Right lobe of liver (tissue), 4 donors: ENCODE measurements at regions not wholly inside any gene's neighbourhood (a gene's known extent, or its start where the extent isn't known, plus 50 kb on each side); places are given as distances from the start of the nearest gene placed in this dataset.

Source experiments
- POLR2A ChIP-seq: fragments of 450-650 bp; IDR thresholded peaks from one replicate; pipeline ENCODE4 v1.6.1; 2017; ENCODE audit warnings: antibody characterized with exemption, mild to moderate bottlenecking
- TF ChIP-seq, protein P1 (sequence below), 4 donors: fragments of 200-600 bp in 3 of 4; fragments of 450-650 bp in 1 of 4; IDR thresholded peaks; one replicate each; pipeline versions ENCODE4 v1.5.1 to v1.8.0; 2016 to 2022; ENCODE audit warnings: antibody characterized with exemption in 4 of 4, mild to moderate bottlenecking in 2 of 4
- donor health status: DM: no; HTN: no; CAD: no.
- donor health status: DM: no; HTN: no; CAD: no.
- donor health status: DM: no; HTN: yes; CAD: no.

DNA sequence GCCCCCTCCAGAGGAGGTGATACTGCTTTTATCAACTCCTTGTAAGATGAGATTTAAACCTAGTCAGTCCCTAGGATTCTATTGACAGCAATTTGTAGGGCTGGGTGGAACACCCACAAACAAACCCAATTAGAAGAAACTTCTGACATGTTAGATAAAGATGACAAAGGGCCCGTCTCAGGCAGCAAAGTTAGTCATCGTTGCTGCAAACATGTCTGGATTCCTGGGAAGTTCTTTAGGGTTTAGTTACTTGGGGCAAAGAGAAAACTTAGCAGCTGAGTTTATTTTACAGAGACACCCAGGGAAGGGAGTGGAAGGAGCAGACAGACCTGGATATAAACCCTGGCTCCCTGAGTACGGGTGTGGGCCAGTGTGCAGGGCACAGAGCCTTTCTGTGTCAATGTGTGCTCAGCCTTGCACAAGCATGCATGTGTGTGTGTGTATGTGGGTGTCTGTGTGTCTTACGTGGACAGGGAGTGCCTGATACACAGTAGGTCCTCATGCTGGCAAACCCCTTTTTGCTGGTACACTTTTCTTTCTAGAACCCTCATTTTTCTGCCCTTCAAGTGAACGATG is 130.0 kb upstream of the STX18 start:
- TF ChIP-seq, protein P1, sequence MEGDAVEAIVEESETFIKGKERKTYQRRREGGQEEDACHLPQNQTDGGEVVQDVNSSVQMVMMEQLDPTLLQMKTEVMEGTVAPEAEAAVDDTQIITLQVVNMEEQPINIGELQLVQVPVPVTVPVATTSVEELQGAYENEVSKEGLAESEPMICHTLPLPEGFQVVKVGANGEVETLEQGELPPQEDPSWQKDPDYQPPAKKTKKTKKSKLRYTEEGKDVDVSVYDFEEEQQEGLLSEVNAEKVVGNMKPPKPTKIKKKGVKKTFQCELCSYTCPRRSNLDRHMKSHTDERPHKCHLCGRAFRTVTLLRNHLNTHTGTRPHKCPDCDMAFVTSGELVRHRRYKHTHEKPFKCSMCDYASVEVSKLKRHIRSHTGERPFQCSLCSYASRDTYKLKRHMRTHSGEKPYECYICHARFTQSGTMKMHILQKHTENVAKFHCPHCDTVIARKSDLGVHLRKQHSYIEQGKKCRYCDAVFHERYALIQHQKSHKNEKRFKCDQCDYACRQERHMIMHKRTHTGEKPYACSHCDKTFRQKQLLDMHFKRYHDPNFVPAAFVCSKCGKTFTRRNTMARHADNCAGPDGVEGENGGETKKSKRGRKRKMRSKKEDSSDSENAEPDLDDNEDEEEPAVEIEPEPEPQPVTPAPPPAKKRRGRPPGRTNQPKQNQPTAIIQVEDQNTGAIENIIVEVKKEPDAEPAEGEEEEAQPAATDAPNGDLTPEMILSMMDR (IDR thresholded peaks at IDR 0.05), result no peak
- TF ChIP-seq POLR2A, result no peak
